ENCODE measurements at regions not wholly inside any gene's neighbourhood (a gene's known extent, or its start where the extent isn't known, plus 50 kb on each side); places are given as distances from the start of the nearest gene placed in this dataset.
"Not testable (repeated sequence)": the region's sequence is repeated elsewhere in the genome, so short reads cannot be mapped to it uniquely, and the experiment has no call there.

DNA sequence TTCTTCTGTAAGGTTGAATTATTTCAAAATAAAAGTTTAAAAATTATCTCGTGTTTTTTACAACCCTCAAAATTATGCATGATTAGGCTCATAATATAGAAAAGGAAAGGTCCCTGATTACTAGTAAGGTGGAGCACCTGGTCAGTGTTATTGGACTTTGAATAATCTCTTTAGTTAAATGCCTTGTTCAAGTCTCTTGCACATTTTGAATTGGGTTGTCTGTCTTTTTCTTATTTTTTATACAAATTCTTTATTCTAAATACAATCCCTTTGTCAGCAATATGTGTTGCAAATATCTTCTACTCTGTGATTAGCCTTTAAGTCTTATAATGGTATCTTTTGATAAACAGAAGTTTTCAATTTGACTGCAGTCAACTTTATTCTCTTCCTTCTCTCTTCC lies 100.7 kb upstream of the TNFSF4 start:
- Mint-ChIP-seq H3K4me3 (ENCODE audit: unreplicated experiment) (no peak overlapping the region), H3K27me3 (ENCODE audit: low read depth) (peaks cover 1% of the 10 kb centered on the region), H3K36me3 (ENCODE audit: low read depth) (peaks cover 7% of the 10 kb centered on the region), H3K27ac (ENCODE audit: unreplicated experiment) (no peak overlapping the region), H3K9me3 (ENCODE audit: low read depth) (peaks cover 19% of the 10 kb centered on the region), H3K4me1 (ENCODE audit: low read depth) (no peaks in the 10 kb centered on the region)
- no peak for DNase-seq (ENCODE audit: low spot score)
- TF ChIP-seq, protein P1, sequence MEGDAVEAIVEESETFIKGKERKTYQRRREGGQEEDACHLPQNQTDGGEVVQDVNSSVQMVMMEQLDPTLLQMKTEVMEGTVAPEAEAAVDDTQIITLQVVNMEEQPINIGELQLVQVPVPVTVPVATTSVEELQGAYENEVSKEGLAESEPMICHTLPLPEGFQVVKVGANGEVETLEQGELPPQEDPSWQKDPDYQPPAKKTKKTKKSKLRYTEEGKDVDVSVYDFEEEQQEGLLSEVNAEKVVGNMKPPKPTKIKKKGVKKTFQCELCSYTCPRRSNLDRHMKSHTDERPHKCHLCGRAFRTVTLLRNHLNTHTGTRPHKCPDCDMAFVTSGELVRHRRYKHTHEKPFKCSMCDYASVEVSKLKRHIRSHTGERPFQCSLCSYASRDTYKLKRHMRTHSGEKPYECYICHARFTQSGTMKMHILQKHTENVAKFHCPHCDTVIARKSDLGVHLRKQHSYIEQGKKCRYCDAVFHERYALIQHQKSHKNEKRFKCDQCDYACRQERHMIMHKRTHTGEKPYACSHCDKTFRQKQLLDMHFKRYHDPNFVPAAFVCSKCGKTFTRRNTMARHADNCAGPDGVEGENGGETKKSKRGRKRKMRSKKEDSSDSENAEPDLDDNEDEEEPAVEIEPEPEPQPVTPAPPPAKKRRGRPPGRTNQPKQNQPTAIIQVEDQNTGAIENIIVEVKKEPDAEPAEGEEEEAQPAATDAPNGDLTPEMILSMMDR (IDR thresholded peaks at IDR 0.05) = no peak

- Mint-ChIP-seq H3K27me3 (ENCODE audit: low read depth) (peaks cover 1% of the 10 kb centered on the region), H3K36me3 (ENCODE audit: low read depth) (peaks cover 5% of the 10 kb centered on the region)
Measured at GRCh38 chr1:173314656-173315055, 107.5 kb upstream of the TNFSF4 start.

GRCh38 chr1:173315296-173315695 lies 108.2 kb upstream of the TNFSF4 start:
- Mint-ChIP-seq H3K27ac (ENCODE audit: unreplicated experiment) (no peak overlapping the region), H3K4me1 (ENCODE audit: low read depth) (no peaks in the 10 kb centered on the region), H3K4me3 (ENCODE audit: unreplicated experiment) (no peak overlapping the region), H3K36me3 (ENCODE audit: low read depth) (peaks cover 1% of the 10 kb centered on the region), H3K9me3 (ENCODE audit: low read depth) (peaks cover 6% of the 10 kb centered on the region), H3K27me3 (ENCODE audit: low read depth) (no peaks in the 10 kb centered on the region)
- TF ChIP-seq, protein P1 (IDR thresholded peaks at IDR 0.05) = no peak
- no peak for DNase-seq (ENCODE audit: low spot score)

More at GRCh38 chr1:173314656-173315055, 107.5 kb upstream of the TNFSF4 start:
- H3K4me1 Mint-ChIP-seq (ENCODE audit: low read depth) = no peaks in the 10 kb centered on the region
- H3K4me3 Mint-ChIP-seq (ENCODE audit: unreplicated experiment) = no peak overlapping the region
- no peak overlapping the region for H3K27ac Mint-ChIP-seq (ENCODE audit: unreplicated experiment)
- no peak for DNase-seq (ENCODE audit: low spot score)
- H3K9me3 Mint-ChIP-seq (ENCODE audit: low read depth) = peaks cover 10% of the 10 kb centered on the region
- TF ChIP-seq, protein P1 (IDR thresholded peaks at IDR 0.05) = no peak

DNA sequence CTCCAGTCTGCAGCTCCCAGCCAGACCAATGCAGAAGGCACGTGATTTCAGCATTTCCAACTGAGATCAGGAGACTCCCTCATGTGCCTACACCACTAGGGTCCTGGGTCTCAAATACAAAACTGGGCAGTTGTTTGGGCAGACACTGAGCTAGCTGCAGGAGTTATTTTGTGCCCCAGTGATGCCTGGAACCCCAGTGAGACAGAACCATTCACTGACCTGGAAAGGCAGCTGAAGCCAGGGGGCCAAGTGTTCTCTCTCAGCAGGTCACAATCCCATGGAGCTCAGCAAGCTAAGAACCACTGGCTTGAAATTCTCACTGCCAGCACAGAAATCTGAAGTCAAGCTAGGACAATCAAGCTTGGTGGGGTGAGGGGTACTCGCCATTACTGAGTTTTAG lies 111.7 kb upstream of the TNFSF4 start:
- Mint-ChIP-seq H3K4me1 (ENCODE audit: low read depth) (no peaks in the 10 kb centered on the region), H3K36me3 (ENCODE audit: low read depth) (peaks cover 1% of the 10 kb centered on the region), H3K9me3 (ENCODE audit: low read depth) (peaks cover 14% of the 10 kb centered on the region), H3K27me3 (ENCODE audit: low read depth) (no peaks in the 10 kb centered on the region), H3K4me3 (ENCODE audit: unreplicated experiment) (no peak overlapping the region), H3K27ac (ENCODE audit: unreplicated experiment) (no peak overlapping the region)
- DNase-seq (ENCODE audit: low spot score) = no peak
- TF ChIP-seq, protein P1 (IDR thresholded peaks at IDR 0.05) = no peak

- not testable (repeated sequence) for H3K4me1 Mint-ChIP-seq (ENCODE audit: low read depth); DNase-seq (ENCODE audit: low spot score); H3K36me3 Mint-ChIP-seq (ENCODE audit: low read depth); H3K27ac Mint-ChIP-seq (ENCODE audit: unreplicated experiment); H3K27me3 Mint-ChIP-seq (ENCODE audit: low read depth); H3K4me3 Mint-ChIP-seq (ENCODE audit: unreplicated experiment)
- H3K9me3 Mint-ChIP-seq (ENCODE audit: low read depth) = peaks cover 24% of the 10 kb centered on the region
Measured at GRCh38 chr1:173324352-173324751, 117.2 kb upstream of the TNFSF4 start.

- H3K27me3 Mint-ChIP-seq (ENCODE audit: low read depth); H3K4me3 Mint-ChIP-seq (ENCODE audit: unreplicated experiment); H3K36me3 Mint-ChIP-seq (ENCODE audit: low read depth); DNase-seq (ENCODE audit: low spot score); H3K27ac Mint-ChIP-seq (ENCODE audit: unreplicated experiment): not testable (repeated sequence)
- H3K4me1 Mint-ChIP-seq (ENCODE audit: low read depth) = peaks cover 24% of the 10 kb centered on the region
- H3K9me3 Mint-ChIP-seq (ENCODE audit: low read depth) = peaks cover 14% of the 10 kb centered on the region
Measured at GRCh38 chr1:173327987-173328386, 120.9 kb upstream of the TNFSF4 start.
